22Rv1 (cell line): ENCODE measurements at regions not wholly inside any gene's neighbourhood (a gene's known extent, or its start where the extent isn't known, plus 50 kb on each side); places are given as distances from the start of the nearest gene placed in this dataset.

ENCODE experiments used
- ZFX ChIP-seq: fragments of 450-650 bp; IDR thresholded peaks from 2 replicates; pipeline ENCODE4 v1.6.1; 2017; ENCODE audit warnings: antibody characterized with exemption, borderline replicate concordance
- TF ChIP-seq, protein P1 (sequence below): fragments of 450-650 bp; IDR thresholded peaks from 2 replicates; pipeline ENCODE4 v1.5.1; 2017; ENCODE audit warnings: mild to moderate bottlenecking

DNA sequence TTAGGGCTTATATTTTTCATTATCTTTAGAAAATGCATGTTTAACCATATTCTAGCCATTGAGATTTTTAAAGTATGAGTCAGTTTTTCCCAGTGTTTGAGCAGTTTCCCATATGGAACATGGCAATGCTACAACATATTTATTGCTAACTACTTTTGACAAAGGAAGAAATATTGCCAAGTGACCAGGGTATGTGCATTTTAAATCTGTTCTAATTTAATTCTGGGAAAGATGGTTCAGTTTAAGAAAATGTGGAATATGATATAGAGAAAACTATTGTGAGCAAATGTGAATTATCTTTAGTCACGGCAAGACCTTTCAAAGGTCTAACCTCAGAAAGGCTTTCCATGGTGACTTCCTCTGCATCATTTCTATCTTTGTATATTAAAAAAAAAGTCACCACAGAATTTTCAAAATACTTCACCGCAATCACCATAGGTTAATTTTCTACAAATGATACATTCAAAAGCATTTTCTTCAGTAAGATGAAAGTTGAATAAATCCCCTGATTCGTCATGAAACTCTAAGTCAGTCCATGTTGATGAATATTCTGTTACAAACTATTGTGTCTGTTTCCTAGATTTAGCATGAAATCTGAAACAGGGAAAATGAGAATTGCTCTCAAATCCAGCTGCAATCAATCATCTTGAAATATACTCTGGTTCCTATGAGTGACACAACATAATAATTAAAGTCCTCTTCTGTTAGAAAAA lies 2349.0 kb upstream of the TENM3 start:
- TF ChIP-seq, protein P1, sequence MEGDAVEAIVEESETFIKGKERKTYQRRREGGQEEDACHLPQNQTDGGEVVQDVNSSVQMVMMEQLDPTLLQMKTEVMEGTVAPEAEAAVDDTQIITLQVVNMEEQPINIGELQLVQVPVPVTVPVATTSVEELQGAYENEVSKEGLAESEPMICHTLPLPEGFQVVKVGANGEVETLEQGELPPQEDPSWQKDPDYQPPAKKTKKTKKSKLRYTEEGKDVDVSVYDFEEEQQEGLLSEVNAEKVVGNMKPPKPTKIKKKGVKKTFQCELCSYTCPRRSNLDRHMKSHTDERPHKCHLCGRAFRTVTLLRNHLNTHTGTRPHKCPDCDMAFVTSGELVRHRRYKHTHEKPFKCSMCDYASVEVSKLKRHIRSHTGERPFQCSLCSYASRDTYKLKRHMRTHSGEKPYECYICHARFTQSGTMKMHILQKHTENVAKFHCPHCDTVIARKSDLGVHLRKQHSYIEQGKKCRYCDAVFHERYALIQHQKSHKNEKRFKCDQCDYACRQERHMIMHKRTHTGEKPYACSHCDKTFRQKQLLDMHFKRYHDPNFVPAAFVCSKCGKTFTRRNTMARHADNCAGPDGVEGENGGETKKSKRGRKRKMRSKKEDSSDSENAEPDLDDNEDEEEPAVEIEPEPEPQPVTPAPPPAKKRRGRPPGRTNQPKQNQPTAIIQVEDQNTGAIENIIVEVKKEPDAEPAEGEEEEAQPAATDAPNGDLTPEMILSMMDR: no peak
- no peak for TF ChIP-seq ZFX
